ENCODE measurements at regions not wholly inside any gene's neighbourhood (a gene's known extent, or its start where the extent isn't known, plus 50 kb on each side); places are given as distances from the start of the nearest gene placed in this dataset.

- no peak for DNase-seq
Measured at GRCh38 chr18:78673516-78674321, 305.9 kb upstream of the SALL3 start.

DNA sequence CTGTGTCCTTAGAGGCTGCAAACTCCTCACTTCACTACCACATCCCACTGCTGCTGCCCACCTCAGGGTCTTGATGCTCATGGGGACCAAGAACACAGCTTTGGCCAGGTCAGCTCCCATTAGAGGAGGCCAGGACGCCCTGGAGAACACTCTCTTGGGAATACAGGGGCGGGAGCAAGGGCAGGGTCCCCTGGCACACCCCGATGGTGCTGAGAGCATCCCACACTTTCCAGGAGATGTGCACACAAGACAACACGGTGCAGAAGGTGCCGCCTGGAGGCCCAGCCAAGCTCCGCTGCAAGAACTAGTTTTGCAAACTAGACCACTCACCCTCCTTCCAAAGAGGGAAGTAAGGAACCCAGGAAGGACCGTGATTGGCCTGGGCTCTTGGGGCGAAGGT lies 304.4 kb upstream of the SALL3 start:
- DNase-seq: no peak

GRCh38 chr18:78676622-78677482 lies 302.8 kb upstream of the SALL3 start:
- DNase-seq: no peak

GRCh38 chr18:78677483-78678317 lies 301.9 kb upstream of the SALL3 start:
- no peak for DNase-seq

GRCh38 chr18:78678318-78678695 lies 301.3 kb upstream of the SALL3 start:
- DNase-seq: no peak

DNA sequence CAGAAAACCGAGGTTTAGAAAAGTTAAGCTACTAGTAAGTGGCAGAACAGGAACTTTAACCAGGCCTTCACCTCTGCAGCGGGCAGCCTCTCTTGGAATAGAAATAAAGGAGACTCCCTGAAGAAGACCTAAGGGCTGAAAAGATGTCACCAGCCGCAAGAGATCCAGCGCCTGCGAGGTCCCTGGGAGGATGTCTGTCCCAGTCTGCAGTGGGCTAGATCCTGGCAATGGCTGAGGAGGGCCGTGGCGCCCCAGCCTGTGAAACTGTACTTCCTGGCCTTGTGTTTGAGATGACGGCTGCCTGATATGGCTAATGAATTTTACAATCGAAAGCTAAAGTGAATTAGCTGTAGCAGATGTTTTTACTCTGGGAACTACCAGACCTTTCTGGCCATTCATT lies 300.6 kb upstream of the SALL3 start:
- DNase-seq: no peak

DNA sequence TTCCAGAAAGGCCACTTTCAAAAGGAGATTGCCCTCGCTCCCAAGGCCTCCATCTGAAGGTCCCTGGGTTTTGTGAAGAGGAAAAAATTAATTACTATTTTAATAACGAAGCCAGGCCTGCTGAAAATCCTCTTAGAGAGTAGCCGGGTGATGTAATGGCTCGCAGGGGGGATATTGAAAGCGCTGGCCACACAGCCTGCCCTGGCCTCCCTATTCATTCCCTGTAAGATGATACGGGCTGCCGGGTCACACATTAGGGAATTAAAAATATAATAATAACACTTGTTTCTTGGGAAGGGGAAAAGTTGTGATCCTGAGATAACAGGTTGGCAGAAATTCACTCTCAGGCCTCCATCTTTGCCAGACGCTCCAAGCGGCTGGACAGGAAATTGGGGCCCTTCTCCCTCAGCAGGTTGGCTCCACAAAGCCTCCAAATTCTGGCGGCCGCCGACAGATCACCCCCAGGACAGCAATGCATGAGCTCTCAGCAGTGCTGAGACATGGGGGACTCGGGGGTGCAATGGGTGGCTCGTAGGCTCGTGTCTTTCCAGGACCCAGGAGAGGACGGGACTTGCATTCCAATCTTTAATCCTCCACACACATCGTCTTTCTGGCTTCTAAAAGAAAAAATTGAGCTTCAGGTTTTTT lies 299.9 kb upstream of the SALL3 start:
- DNase-seq: no peak

DNA sequence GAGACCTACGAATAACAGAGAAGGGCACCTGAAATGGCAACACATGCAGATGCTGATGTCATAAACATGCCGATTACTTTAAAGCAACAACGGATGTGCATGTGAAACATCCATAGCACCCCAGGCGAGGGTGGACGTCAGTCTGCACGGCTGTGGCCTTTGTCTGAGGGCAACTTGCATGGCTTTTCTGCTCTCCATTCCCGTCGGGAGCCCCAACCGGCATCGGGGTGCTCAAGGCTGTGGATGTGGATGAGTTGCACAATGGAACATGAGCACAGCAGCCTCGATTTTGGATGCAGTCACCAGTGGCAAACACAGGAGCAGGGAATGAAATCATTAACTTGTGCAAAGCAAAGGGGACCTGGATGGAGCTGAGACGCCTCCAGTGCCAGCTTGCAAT lies 298.2 kb upstream of the SALL3 start:
- DNase-seq: no peak

- DNase-seq: no peak
Measured at GRCh38 chr18:78681934-78682333, 297.7 kb upstream of the SALL3 start.

DNA sequence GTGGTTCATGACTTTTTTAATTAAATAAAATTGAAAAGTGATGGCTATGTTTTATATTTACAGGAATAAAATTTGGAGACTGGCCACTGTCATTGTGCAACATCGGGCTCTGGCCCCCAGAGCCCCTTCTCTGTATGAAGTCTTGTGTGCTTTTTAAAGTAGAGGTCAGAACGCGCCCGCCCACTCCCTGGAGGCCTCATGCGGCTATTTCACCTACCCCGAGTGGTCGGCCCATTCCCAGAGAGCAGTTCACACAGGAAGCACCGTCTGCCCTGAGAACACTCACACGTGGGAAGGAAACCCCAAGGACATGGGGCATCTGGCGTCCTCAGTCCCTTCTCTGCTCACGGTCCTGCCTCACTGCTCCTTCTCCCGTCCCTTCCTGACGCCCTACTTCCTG lies 296.9 kb upstream of the SALL3 start:
- no peak for DNase-seq

DNA sequence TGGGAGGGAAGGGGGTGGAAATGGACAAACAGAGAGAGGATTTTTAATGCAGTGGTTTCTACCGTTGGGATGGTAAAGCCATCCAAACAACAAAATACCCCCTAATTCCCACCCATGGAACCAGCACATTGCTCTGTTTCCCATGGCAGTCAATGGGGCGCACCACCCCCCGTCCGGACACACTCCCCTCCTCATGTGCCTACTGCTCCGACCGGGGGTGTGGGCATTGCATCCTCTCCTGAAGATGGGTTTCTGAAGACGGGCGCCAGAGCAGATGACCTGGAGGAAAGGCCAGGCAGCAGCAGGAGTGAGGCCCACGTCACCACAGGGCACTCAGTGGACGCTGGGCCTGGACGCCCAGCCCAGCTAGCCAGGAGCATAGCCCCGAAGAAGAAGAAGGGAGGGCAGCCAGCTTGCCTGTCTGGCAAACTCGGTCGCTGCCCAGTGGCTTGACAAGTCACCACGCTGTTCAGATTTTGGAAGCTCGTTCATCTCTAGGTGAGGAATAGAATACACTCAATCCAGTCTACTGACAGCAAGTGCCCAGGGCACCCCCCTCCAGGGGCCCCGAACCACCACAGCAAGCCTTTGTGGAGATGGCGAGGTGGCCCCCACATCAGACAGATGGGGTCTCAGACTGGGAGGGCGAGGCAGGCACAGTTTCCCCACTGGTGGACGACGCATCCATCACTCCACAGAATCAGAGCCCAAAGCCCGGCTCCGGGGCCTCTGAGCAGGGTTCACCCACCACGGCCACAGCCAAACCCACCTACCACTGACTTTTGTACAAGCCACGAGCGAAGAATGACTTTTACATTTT lies 296.2 kb upstream of the SALL3 start:
- DNase-seq: no peak

- no peak for DNase-seq
Measured at GRCh38 chr18:78685250-78685979, 294.2 kb upstream of the SALL3 start.

- DNase-seq: no peak
Measured at GRCh38 chr18:78685980-78686530, 293.6 kb upstream of the SALL3 start.

DNA sequence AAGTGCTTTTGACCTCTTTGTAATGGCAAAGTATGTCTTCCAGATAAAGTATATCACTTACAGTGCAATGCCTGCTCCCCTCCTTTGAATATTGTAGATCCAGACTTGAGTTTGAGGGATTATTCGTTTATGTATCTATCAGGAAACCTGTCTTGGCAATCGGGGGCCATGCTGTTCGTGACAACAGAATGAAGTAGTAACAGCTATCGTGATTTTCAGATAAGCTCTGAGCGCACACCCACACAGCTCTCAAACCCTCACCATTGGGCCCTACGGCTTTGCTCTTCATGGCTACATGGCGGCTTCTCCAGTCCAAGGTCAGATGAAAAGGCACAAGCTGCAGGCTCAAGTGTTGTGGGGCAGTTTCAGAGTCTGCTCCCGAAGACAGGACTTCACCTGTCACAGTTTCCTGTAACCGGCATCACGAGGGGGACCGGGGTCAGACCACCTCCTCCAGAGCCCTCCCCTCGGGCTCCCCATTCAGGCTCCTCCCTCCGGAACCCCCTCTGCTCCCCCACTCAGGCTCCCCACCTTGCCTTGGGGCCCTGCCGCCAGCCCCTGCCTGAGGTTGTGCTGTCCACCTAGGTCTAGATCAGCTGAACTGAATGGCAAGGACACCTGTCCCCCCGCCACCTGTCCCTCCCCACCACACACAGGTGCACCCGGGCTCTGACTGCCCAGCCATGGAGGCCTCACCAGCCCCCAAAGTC lies 292.5 kb upstream of the SALL3 start:
- no peak for DNase-seq

GRCh38 chr18:78687736-78688135 lies 291.9 kb upstream of the SALL3 start:
- DNase-seq: no peak

GRCh38 chr18:78688249-78688648 lies 291.4 kb upstream of the SALL3 start:
- no peak for DNase-seq

GRCh38 chr18:78688916-78689315 lies 290.7 kb upstream of the SALL3 start:
- no peak for DNase-seq

GRCh38 chr18:78689606-78690005 lies 290.0 kb upstream of the SALL3 start:
- DNase-seq: no peak

GRCh38 chr18:78692105-78692504 lies 287.5 kb upstream of the SALL3 start:
- DNase-seq: no peak

- no peak for DNase-seq
Measured at GRCh38 chr18:78693429-78693828, 286.2 kb upstream of the SALL3 start.
